T-helper 17 cell (primary cell): ENCODE measurements at regions not wholly inside any gene's neighbourhood (a gene's known extent, or its start where the extent isn't known, plus 50 kb on each side); places are given as distances from the start of the nearest gene placed in this dataset.
"Not testable (repeated sequence)": the region's sequence is repeated elsewhere in the genome, so short reads cannot be mapped to it uniquely, and the experiment has no call there.

ENCODE experiments used
- ATAC-seq: fragments of 150-1000 bp; cut with Tn5 transposase; 2 replicates; pipeline ENCODE4 v1.10.0; 2021; ENCODE audit warnings: mild to moderate bottlenecking, moderate library complexity
- DNase-seq, 3 donors: peaks; one replicate each; pipeline versions ENCODE4 v3.0.0 to v3.0.0-alpha.2; 2020 to 2021
- H3K9me3 ChIP-seq: one replicate; pipeline ENCODE4 v1.7.0; 2013; ENCODE audit warnings: low read length, mild to moderate bottlenecking; ENCODE audit not compliant: control insufficient read depth, poor library complexity, severe bottlenecking
- H3K27ac Mint-ChIP-seq: one replicate; pipeline ENCODE4 v1.8.0; 2022; ENCODE audit warnings: mild to moderate bottlenecking, moderate library complexity, mixed read lengths
- H3K27me3 Mint-ChIP-seq: one replicate; pipeline ENCODE4 v1.8.0; 2022; ENCODE audit warnings: mixed read lengths
- H3K36me3 Mint-ChIP-seq: one replicate; pipeline ENCODE4 v1.8.0; 2022; ENCODE audit warnings: low read depth, mixed read lengths
- H3K4me1 Mint-ChIP-seq: one replicate; pipeline ENCODE4 v1.8.0; 2022; ENCODE audit warnings: mild to moderate bottlenecking, mixed read lengths
- H3K4me3 Mint-ChIP-seq: one replicate; pipeline ENCODE4 v1.8.0; 2022; ENCODE audit warnings: mild to moderate bottlenecking, moderate library complexity, mixed read lengths

GRCh38 chr5:122515210-122515609, 203.2 kb downstream of the SNCAIP start:
- H3K9me3 ChIP-seq, H3K4me3 Mint-ChIP-seq: not testable (repeated sequence)

GRCh38 chr5:122515709-122516431, 203.8 kb downstream of the SNCAIP start:
- ATAC-seq (no peak), DNase-seq (no peak)
- no peaks in the 10 kb centered on the region for H3K9me3 ChIP-seq
- Mint-ChIP-seq H3K27me3 (peaks cover 16% of the 10 kb centered on the region), H3K36me3 (peaks cover 4% of the 10 kb centered on the region), H3K4me1 (no peaks in the 10 kb centered on the region), H3K27ac (no peak overlapping the region), H3K4me3 (no peak overlapping the region)

More at GRCh38 chr5:122515210-122515609, 203.2 kb downstream of the SNCAIP start:
- not testable (repeated sequence) for H3K4me1 Mint-ChIP-seq, H3K27ac Mint-ChIP-seq, ATAC-seq, H3K36me3 Mint-ChIP-seq, DNase-seq
- peaks cover 16% of the 10 kb centered on the region for H3K27me3 Mint-ChIP-seq

GRCh38 chr5:122516432-122516743, 204.4 kb downstream of the SNCAIP start:
- H3K36me3 Mint-ChIP-seq: peaks cover 4% of the 10 kb centered on the region
- H3K27me3 Mint-ChIP-seq: peaks cover 16% of the 10 kb centered on the region
- H3K4me3 Mint-ChIP-seq: no peak overlapping the region
- no peaks in the 10 kb centered on the region for H3K4me1 Mint-ChIP-seq
- DNase-seq: no peak
- H3K27ac Mint-ChIP-seq: no peak overlapping the region
- ATAC-seq: no peak
- H3K9me3 ChIP-seq: no peaks in the 10 kb centered on the region

- Mint-ChIP-seq H3K4me3 (no peak overlapping the region), H3K27ac (no peak overlapping the region), H3K27me3 (peaks cover 16% of the 10 kb centered on the region), H3K36me3 (peaks cover 4% of the 10 kb centered on the region), H3K4me1 (no peaks in the 10 kb centered on the region)
- ATAC-seq: no peak
- no peak for DNase-seq
- no peaks in the 10 kb centered on the region for H3K9me3 ChIP-seq
Observed at GRCh38 chr5:122517091-122517490, 205.1 kb downstream of the SNCAIP start.

- no peak for ATAC-seq
- Mint-ChIP-seq H3K27me3 (peaks cover 9% of the 10 kb centered on the region), H3K36me3 (no peaks in the 10 kb centered on the region), H3K27ac (no peak overlapping the region), H3K4me3 (no peak overlapping the region), H3K4me1 (no peaks in the 10 kb centered on the region)
- no peaks in the 10 kb centered on the region for H3K9me3 ChIP-seq
- no peak for DNase-seq
Observed at GRCh38 chr5:122523776-122524175, 211.7 kb downstream of the SNCAIP start.

GRCh38 chr5:122527547-122527946, 215.5 kb downstream of the SNCAIP start:
- Mint-ChIP-seq H3K4me1 (no peaks in the 10 kb centered on the region), H3K27ac (no peak overlapping the region), H3K4me3 (no peak overlapping the region), H3K27me3 (peaks cover 10% of the 10 kb centered on the region), H3K36me3 (no peaks in the 10 kb centered on the region)
- no peaks in the 10 kb centered on the region for H3K9me3 ChIP-seq
- ATAC-seq (no peak), DNase-seq (no peak)

- Mint-ChIP-seq H3K27me3 (peaks cover 4% of the 10 kb centered on the region), H3K4me1 (no peaks in the 10 kb centered on the region), H3K27ac (no peak overlapping the region), H3K4me3 (no peak overlapping the region), H3K36me3 (no peaks in the 10 kb centered on the region)
- DNase-seq: no peak
- ATAC-seq: no peak
- no peaks in the 10 kb centered on the region for H3K9me3 ChIP-seq
Observed at GRCh38 chr5:122532035-122532434, 220.0 kb downstream of the SNCAIP start.

GRCh38 chr5:122533825-122534224, 221.8 kb downstream of the SNCAIP start:
- DNase-seq (no peak), ATAC-seq (no peak)
- Mint-ChIP-seq H3K27me3 (peaks cover 4% of the 10 kb centered on the region), H3K27ac (no peak overlapping the region), H3K36me3 (no peaks in the 10 kb centered on the region), H3K4me3 (no peak overlapping the region), H3K4me1 (no peaks in the 10 kb centered on the region)
- no peaks in the 10 kb centered on the region for H3K9me3 ChIP-seq

- ATAC-seq (no peak), DNase-seq (no peak)
- no peaks in the 10 kb centered on the region for H3K9me3 ChIP-seq
- H3K27me3 Mint-ChIP-seq: peaks cover 4% of the 10 kb centered on the region
- no peaks in the 10 kb centered on the region for H3K36me3 Mint-ChIP-seq
- H3K4me1 Mint-ChIP-seq: no peaks in the 10 kb centered on the region
- no peak overlapping the region for H3K4me3 Mint-ChIP-seq
- H3K27ac Mint-ChIP-seq: no peak overlapping the region
Observed at GRCh38 chr5:122534829-122535228, 222.8 kb downstream of the SNCAIP start.

- no peak overlapping the region for H3K4me3 Mint-ChIP-seq
- H3K4me1 Mint-ChIP-seq: no peaks in the 10 kb centered on the region
- no peak overlapping the region for H3K27ac Mint-ChIP-seq
- no peak for DNase-seq
- no peaks in the 10 kb centered on the region for H3K36me3 Mint-ChIP-seq
- ATAC-seq: no peak
- peaks cover 23% of the 10 kb centered on the region for H3K27me3 Mint-ChIP-seq
- H3K9me3 ChIP-seq: no peaks in the 10 kb centered on the region
Observed at GRCh38 chr5:122541388-122541787, 229.4 kb downstream of the SNCAIP start.

- no peaks in the 10 kb centered on the region for H3K4me1 Mint-ChIP-seq
- H3K27ac Mint-ChIP-seq: no peak overlapping the region
- peaks cover 14% of the 10 kb centered on the region for H3K27me3 Mint-ChIP-seq
- no peak overlapping the region for H3K4me3 Mint-ChIP-seq
- DNase-seq (no peak), ATAC-seq (no peak)
- H3K36me3 Mint-ChIP-seq: no peaks in the 10 kb centered on the region
- no peaks in the 10 kb centered on the region for H3K9me3 ChIP-seq
Observed at GRCh38 chr5:122545986-122546385, 228.9 kb upstream of the SNX2 start.

- no peaks in the 10 kb centered on the region for H3K9me3 ChIP-seq
- Mint-ChIP-seq H3K36me3 (no peaks in the 10 kb centered on the region), H3K4me1 (no peaks in the 10 kb centered on the region), H3K4me3 (no peak overlapping the region), H3K27ac (no peak overlapping the region), H3K27me3 (peaks cover 11% of the 10 kb centered on the region)
- ATAC-seq (no peak), DNase-seq (no peak)
Observed at GRCh38 chr5:122547219-122547618, 227.7 kb upstream of the SNX2 start.

- ATAC-seq (no peak), DNase-seq (no peak)
- H3K4me3 Mint-ChIP-seq: no peak overlapping the region
- H3K9me3 ChIP-seq: no peaks in the 10 kb centered on the region
- H3K27me3 Mint-ChIP-seq: peaks cover 7% of the 10 kb centered on the region
- no peaks in the 10 kb centered on the region for H3K36me3 Mint-ChIP-seq
- H3K27ac Mint-ChIP-seq: no peak overlapping the region
- H3K4me1 Mint-ChIP-seq: no peaks in the 10 kb centered on the region
Observed at GRCh38 chr5:122547669-122548068, 227.2 kb upstream of the SNX2 start.

GRCh38 chr5:122559676-122560075, 215.2 kb upstream of the SNX2 start:
- H3K27me3 Mint-ChIP-seq: peaks cover 9% of the 10 kb centered on the region
- ATAC-seq (no peak), DNase-seq (no peak)
- H3K9me3 ChIP-seq: no peaks in the 10 kb centered on the region
- no peaks in the 10 kb centered on the region for H3K36me3 Mint-ChIP-seq
- no peak overlapping the region for H3K4me3 Mint-ChIP-seq
- no peak overlapping the region for H3K27ac Mint-ChIP-seq
- H3K4me1 Mint-ChIP-seq: no peaks in the 10 kb centered on the region
